Activated CD8-positive, alpha-beta memory T cell treated with anti-CD3 and anti-CD28 coated beads for 36 hours (primary cell): ENCODE measurements at regions not wholly inside any gene's neighbourhood (a gene's known extent, or its start where the extent isn't known, plus 50 kb on each side); places are given as distances from the start of the nearest gene placed in this dataset.

Source experiments
- CTCF ChIA-PET: fragments of 350-600 bp; sonication (Branson Sonifier 250); formaldehyde crosslinking; loops from one replicate; lab custom pipeline; 2021; ENCODE audit warnings: antibody characterized with exemption; lab: Charles Lee
- POLR2A ChIA-PET: fragments of 350-600 bp; sonication (Branson Sonifier 250); formaldehyde crosslinking; loops from one replicate; lab custom pipeline; 2021; ENCODE audit warnings: antibody characterized with exemption; lab: Charles Lee

DNA sequence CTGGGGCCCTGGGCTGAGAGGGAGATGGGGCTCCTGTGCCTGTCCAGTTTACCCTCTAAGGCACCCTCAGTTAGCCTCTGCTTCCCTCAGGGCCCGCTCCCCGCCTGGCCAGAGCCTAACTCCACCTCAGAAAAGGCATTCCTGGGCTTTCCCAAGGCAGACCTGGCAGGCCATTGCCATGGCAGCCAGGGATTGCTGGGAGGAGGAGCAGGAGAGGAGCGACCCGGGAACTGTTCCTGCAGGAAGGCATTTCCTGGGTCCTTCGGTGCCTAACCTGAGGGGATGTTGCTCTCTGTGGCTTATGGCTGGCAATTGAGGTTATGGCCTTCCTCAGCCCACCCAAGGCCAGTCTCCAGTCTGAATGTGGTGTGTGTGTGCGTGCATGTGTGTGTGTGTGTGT lies 131.3 kb downstream of the PJA1 start:
- ChIA-PET CTCF (no interaction called here), POLR2A (no interaction called here)

DNA sequence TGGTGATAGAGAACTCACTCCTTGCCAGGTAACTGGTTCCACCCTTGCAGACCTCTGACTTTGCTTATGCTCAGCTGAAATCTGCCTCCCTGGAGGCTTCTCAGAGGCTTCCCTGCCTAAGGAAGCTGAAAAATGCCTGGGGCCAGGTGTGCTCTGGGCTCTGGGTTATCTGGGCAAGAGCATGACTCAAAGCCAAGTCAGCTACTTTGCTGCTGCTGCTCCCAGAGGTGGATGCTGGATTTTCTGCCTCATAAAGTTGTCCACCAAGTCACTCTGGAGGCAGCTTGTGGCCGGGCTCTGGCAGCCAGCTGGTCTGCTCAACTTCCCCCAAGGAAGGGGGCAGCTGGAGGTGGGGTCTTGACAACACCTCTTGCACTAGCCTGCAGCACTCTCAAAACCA lies 132.7 kb downstream of the PJA1 start:
- ChIA-PET POLR2A (no interaction called here), CTCF (no interaction called here)

DNA sequence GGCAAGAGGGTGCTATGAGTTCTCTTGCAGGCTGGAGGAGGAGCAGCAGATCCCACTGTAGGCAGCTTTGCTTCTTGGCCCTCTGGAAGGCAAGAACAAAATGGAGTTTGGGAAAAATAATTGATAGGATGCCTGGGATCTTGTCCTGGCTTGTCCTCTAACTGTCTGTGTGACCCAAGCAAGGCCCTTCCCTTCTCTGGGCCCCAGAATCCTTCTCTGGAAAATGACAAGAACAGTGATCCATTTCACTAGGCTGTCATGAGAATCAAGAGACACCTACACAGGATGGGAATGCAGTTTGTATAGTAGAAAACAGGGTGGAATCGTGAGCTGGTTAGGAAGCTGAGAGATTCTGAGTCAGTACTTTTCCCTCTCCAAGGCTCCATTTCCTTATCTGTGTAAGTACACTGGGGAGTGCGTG lies 133.3 kb downstream of the PJA1 start:
- ChIA-PET POLR2A (no interaction called here), CTCF (no interaction called here)

DNA sequence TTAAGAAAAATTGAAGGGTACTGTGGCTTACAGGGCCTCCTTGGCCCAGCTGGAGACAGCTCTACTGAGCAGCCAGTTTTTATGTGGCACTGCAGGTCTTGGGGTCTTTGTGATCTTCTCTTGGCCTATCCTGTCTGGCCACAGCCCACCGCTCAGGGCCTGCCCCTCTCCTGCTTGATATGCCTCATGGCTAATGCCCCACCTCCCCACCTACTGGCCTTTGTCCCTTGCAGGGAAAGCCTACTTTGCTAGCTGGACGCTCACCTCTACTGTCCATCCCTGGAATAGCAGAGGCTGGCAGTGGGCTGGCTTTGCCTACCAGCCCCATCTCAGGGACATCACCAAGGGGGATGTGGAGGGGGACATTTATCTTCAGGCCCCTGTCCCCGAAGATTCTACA lies 134.1 kb downstream of the PJA1 start:
- ChIA-PET CTCF (no interaction called here), POLR2A (no interaction called here)

DNA sequence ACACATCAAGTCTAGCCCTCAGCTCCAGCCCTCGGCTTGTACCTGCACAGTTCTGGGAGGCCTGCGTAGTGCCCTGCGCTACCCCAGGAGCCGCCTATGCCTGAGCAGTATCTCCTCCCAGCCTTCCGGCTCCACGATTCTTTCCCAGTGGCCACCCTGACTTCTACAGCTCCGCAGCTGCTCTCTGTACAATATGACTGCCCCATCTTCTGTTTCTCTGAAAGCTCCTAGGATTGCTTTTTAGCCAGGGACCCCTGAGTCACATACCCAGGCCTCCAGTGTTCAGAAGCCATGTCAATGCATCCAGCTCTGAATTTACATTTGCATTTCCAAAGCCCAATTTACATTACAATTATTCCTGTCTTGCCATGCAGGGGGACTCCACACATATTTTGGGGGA lies 135.5 kb downstream of the PJA1 start:
- CTCF ChIA-PET, result no interaction called here
- POLR2A ChIA-PET, result no interaction called here

DNA sequence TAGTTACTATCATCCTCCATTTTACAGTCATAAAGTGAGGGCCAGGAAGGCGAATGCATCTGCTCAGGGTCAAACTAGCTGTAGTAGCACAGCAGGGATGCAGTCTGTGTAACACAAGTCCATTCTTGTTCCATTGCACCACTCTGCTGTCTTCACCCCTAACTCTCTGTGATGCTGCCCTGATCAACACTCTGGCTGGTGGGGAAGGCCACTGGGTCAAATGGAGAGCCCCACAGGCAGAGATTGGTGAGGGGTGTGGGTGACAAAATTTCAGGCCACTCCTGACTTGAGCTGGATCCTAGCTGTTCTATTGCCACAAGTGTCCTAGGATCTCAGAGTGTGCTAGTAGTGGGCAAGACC lies 136.5 kb downstream of the PJA1 start:
- ChIA-PET POLR2A (no interaction called here), CTCF (no interaction called here)

DNA sequence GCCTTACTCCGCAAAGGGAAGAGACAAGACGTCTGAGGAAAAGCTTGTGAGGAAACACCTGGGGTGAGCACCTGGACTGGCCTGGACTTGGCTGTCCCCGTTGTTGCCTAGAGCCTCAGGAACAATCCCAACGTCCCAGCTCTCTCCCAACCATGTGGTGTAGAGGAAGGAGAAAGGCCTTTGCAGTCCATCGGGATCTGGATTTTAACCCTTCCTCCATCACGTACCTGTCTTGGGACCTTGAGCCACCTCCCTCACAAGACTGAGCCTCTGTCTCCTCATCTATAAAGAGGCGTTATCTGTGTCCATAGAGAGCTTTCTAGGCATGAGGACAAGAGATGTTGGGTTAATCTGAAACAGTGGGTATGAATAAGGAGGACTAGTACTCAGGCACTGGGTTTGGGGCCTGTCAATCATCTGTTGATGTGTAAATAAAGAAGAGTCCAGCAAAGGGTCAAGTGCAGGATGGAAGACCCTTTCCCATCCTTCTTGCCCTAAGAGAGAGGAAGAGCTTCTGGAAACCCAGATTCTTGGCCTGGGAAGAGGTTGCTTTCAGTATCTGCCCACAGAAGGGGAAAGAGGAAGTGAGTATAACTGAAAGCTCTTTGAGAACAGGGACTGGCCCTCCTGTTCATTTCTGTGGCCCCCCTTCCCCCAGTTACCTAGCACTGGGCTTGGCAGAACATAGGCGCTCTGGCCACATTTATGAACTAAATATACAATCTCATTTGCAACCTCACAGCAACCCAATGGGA lies 137.1 kb downstream of the PJA1 start:
- POLR2A ChIA-PET, result no interaction called here
- CTCF ChIA-PET, result no interaction called here

DNA sequence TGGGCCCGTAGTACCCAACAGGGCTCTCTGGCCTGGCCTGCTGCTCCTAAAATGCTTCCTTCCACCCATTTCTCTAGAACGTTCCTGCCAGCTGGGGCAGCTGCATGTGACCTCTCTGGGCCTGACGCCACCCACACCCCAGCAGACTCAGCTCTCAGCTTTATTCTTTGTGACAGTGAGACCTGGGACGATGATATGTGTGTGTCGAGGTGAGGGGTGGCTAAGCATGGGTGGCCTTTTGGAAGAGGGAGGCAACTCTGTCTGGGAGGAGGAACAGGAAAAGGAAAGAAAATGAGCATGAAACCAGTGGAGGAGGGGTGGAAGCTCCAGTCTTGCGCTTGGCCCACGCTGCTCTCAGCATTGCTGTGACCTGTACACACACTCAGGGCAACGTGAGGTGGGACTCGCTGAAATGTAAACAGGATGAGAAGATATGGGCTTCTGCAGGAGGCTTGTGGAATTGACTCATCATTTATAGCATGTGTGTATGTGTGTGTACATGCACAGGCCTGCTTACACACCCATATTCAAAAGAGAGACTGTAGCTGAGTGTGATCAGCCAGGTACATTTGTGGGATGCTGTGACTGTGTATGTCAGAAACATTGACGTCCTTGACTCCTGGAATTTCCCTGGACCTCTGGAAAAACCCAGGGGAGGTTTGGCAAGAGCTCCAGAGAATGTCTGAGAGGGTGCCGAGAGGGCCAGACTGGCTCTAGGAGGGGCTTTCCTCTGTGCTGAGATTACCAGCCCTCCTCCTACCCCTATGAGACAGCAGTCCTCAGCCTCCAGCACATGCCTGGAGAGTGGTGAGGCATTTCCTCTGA lies 137.9 kb downstream of the PJA1 start:
- ChIA-PET CTCF (no interaction called here), POLR2A (no interaction called here)

DNA sequence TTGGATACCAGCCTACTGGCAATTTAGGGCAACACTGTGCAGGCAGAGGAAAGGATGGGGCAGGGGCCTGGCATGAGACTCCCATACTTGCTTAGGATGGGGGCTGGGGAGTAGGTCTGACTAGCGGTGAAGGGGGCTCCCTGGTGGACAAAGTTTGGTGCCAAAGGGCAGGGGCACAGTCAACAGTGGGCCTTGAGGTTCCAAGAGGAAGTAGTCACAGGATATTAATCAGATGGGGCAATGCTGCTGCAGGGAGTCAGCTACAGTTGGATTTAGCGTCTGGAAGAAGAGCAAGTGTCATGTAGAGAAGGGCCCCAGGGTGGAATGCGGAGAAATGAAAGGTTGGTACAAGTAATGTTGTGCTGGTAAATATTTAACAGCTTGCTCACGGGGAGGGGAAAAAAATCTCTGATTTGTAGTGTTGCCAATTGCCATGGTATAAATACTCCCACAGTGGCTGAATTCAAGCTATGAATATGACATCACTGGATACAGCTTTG lies 139.4 kb downstream of the PJA1 start:
- CTCF ChIA-PET, result no interaction called here
- POLR2A ChIA-PET, result no interaction called here

DNA sequence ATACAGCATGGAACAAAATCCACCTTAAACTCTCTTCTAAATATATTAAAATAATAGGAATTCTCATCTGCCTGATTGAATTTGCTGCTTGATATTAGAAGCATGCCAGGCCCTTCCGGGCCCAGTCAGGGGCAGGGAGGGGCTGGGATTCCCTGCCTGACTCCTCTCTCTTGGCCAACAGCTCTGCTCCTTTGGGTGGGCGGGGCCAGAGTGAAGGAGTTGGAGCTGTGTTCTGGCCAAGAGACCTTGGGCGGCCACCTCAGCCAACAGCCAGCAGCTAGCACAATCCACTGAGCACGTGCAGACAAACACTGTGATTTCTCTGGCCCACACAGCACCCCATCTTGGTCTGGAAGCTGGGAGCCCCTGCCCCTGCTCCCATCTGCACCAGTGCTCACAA lies 140.3 kb downstream of the PJA1 start:
- ChIA-PET POLR2A (no interaction called here), CTCF (no interaction called here)

DNA sequence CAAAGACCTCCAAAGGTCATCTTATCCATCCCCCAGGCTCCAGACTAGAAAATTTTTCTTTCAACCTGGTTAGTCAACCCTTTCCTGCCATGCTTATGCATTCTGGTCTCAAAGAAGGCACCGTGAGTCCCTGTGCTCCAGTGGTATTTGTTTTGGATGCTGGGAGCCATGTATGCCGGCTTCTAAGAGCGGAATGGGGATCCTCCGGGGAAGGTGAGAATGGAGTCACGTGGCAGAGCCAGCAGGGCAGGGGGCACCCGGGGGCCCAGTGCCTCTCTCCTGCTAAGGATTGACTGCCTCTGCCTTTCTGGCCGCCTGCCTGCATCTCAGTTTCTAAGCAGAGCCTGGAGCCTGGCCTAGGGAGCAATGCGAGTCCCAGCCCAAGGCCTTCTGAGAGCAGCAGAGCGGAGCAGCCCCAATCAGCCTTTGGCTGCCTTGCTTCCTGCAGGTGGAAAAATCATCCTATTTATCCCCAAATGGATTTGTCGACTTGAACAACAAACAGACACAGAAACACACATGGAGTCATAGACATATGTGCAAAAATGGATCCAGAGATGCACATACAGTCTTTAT lies 141.0 kb downstream of the PJA1 start:
- CTCF ChIA-PET, result no interaction called here
- POLR2A ChIA-PET, result no interaction called here

DNA sequence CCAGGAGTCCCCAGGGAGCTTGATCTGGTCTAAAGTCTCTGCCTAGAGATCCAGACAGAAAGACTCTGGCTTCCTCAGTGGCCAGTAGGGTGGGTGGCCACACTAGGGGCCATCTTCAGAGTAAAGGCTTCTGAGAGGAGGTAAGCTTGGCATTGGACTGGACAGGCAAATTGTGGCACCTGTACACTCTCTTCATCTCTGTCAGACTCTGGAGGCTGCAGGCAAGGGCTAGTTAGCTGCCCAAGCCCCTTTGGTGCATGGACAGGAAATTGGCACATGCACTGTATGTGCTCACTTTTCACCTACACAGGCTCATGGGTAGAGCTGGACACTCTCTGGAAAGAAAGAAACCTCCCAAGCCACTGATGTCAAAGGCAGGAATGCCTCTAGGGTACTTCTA lies 142.8 kb downstream of the PJA1 start:
- CTCF ChIA-PET, result no interaction called here
- POLR2A ChIA-PET, result no interaction called here

DNA sequence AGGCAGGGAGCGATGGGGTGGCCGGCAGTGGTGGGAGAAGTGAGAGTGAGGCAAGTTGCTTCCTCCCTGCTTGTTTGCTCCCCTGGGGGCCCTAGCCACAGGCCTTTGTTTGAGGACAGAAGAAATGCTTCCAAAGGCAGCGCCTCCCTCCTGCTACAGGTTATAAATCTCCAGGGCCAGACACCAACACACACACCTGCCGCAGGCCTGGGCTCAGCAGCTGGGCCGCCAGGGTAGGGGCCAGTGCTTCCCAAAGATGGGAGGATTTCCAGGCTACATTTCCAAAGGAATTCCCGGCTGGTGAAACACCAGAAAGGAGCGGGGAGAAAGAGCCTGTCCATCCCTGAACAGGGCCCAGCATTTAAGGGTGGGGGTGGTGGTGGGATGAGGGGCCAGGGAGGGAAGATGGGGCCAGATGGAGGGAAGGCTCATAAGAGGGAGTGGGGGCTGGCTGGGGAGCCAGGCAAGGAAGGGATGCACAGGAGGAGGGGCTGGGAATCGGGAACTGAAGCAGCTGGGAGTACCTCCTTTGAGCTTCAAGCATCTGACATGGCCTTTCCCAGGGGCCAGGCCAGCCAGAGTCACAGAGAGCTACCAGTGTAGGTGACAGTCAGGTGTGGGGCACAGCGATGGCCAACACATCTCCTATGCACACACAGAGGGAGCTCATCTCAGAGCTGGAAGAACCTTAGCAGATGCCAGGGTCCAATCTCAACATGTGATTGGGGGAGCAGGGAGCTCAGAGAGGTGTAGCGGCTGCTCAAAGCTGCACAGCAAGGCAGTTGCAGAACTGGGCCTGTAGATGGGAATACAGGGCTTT lies 143.9 kb downstream of the PJA1 start:
- CTCF ChIA-PET, result no interaction called here
- POLR2A ChIA-PET, result no interaction called here

DNA sequence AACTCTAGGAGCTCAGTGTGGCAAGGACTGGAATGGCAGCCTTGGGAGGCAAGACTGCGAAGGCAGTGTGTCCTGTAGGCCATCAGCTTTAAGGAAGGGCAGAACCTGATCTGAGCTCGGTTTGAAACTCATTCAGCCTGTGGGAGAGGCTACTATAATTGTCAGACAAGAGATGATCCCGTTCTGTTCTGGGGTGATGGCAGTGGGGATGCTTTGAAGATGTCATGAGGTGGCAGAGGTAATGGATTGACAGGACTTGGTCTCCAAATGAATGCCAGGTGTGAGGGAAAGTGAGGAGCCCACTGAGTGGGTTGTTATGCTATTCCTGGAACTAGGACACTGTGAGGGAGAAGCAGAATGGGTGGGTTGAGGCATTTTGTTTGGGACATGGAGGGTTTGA lies 144.9 kb downstream of the PJA1 start:
- POLR2A ChIA-PET, result no interaction called here
- CTCF ChIA-PET, result no interaction called here

DNA sequence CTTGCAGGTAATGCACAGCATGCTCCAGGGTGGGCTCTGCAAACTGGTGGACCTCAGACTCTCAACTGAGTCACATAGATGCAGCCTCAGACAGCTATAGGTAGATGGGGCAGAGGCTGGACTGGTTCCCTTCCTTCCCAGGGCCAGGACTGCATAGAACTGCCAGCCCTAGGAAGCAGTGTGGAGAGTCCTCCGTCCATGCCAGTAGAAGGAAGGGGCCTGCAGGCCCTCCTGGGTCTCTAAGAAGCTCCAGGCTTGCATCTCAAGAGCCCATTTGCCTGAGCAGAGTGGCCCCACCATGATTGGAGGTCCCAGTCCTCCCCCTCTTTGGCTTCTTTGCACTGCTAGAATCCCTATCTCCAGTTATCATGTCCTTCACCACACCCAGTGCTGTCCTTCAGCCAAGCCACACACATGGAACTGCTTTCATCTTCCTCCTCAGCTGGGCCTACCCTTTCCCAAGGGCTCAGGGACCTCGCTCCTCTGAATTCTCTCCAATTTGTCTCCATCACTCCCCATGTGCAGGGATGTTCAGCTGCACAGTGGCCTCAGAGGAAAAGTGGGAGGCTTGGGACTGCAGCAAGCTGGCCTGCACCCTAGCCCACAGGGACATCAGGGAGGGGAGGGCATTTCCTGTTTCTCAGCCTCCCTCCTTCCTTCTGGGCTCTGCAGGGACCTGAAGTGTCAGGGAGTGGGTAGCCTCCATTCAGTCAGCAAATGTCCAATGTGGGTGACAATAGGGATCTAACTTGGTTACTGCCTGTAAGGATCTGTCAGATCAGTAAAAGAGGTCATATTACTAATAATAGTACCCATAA lies 146.0 kb downstream of the PJA1 start:
- ChIA-PET CTCF (no interaction called here), POLR2A (no interaction called here)

DNA sequence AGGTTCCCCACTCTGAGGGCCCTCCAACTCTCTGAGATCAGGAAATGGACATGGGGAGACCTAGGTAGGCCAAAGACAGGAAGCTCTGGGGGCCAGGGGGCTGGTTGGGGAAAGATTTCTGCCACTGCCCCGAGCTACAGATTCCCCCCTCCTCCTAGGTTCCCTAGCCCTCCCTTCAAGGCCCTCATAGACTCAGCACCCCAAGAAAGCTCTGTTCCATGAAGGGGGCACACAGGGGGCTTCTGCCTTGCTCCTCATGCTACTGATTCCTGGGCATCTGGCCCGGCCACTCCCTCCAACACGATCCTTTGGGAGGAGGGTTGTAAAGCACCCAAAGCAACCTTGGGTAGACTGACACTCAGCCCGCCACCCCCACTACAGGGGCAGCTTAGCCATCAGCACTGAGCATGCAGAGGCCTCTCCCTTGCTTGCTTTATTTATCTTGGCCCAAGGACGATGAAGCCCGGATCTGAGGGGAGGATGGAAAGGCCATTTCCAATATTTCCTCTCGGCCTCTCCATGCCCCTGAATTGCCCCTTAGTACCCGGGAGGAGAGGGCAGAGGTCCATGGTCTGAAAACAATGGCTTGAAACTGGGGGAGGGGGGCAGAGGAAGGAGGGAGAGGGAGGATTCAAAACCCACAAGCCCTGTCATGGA lies 146.7 kb downstream of the PJA1 start:
- ChIA-PET POLR2A (no interaction called here), CTCF (no interaction called here)

DNA sequence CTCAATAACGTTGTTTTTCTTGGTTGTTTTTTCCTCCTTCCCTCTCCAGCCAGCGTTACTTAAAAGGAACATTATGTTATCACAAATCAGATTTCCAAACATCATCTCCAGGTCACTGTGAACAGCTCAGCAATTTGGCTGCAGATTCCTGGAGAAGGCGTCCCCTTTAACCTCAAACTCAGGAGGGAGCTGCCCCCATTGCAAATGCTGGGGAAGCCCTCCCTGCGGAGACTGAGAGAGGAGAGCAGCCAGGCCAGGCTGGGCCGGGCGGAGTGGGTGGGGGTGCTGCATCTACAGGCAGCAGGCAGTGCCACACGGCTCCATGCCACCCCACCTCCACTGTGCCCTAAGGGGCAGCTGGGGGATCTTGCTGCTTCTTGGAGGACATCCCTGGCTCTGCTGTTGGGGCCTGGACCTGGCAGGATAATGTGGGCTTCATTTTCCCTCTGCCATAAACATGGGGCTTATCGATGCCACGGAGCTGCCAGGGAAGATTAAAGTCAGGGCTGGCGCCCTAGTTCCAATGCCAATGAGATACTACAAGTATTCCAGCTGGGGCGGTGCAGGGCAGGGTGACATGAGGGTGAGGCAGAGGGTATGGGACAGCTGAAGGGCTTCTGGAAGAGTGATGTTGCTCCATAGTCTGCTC lies 148.8 kb downstream of the PJA1 start:
- ChIA-PET CTCF (no interaction called here), POLR2A (no interaction called here)

DNA sequence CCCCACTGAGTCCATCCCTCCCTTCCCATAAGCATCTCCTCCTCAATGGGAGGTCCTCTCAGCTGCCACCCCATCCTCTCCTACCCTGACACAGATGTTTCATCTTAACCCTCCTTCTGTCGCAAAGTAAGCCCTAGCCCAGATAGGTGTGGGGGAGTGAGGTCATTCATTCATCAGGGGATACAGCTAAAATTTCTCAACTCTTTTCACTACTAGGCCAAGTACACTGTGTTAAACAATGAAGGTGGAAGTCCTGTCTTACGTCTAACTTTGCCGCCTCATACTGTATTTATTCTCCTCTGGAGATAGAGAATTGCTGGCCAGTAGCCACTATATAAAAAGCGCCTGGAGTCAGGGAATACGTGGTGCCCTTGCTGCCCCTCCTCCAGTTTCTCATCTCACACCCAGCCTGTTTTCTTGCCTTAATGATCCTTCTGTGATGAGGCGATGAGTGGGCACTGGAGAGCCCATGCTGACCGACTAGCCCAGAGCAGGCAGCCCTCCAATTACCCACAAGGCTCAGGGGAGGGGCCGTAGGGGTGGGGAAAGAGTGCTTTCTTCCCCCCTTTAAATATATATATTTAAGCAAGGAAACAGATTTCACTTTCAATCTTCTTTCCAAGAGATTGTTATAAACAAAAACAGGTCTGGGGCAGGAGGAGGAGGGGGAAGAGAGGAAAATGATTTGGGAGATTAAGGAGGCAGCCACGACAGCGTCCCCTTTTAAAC lies 149.5 kb downstream of the PJA1 start:
- POLR2A ChIA-PET, result no interaction called here
- CTCF ChIA-PET, result no interaction called here
